ENCODE measurements at regions not wholly inside any gene's neighbourhood (a gene's known extent, or its start where the extent isn't known, plus 50 kb on each side); places are given as distances from the start of the nearest gene placed in this dataset.
"Not testable (repeated sequence)": the region's sequence is repeated elsewhere in the genome, so short reads cannot be mapped to it uniquely, and the experiment has no call there.

- no peak for DNase-seq
Measured at GRCh38 chr5:96529559-96529958, 96.5 kb upstream of the PCSK1 start.

- DNase-seq, result no peak
Measured at GRCh38 chr5:96530901-96531300, 97.9 kb upstream of the PCSK1 start.

GRCh38 chr5:96533371-96533770 is 100.3 kb upstream of the PCSK1 start:
- no peak for DNase-seq

GRCh38 chr5:96537386-96537785 is 104.3 kb upstream of the PCSK1 start:
- DNase-seq, result no peak

GRCh38 chr5:96538808-96539250 is 105.8 kb upstream of the PCSK1 start:
- no peak for DNase-seq

- DNase-seq, result no peak
Measured at GRCh38 chr5:96546120-96546519, 113.1 kb upstream of the PCSK1 start.

- no peak for DNase-seq
Measured at GRCh38 chr5:96547486-96547885, 114.4 kb upstream of the PCSK1 start.

GRCh38 chr5:96548905-96549304 is 113.3 kb upstream of the CAST start:
- no peak for DNase-seq

- DNase-seq, result not testable (repeated sequence)
Measured at GRCh38 chr5:96560857-96561256, 101.3 kb upstream of the CAST start.

GRCh38 chr5:96562614-96563013 is 99.6 kb upstream of the CAST start:
- DNase-seq, result no peak

- DNase-seq, result no peak
Measured at GRCh38 chr5:96563816-96564215, 98.4 kb upstream of the CAST start.

- DNase-seq, result no peak
Measured at GRCh38 chr5:96565582-96566265, 96.5 kb upstream of the CAST start.

GRCh38 chr5:96566833-96567587 is 95.2 kb upstream of the CAST start:
- no peak for DNase-seq

GRCh38 chr5:96569332-96569731 is 92.8 kb upstream of the CAST start:
- DNase-seq, result no peak

- no peak for DNase-seq
Measured at GRCh38 chr5:96569770-96570169, 92.4 kb upstream of the CAST start.

GRCh38 chr5:96572864-96573512 is 89.2 kb upstream of the CAST start:
- DNase-seq, result no peak

GRCh38 chr5:96573513-96573894 is 88.7 kb upstream of the CAST start:
- no peak for DNase-seq

GRCh38 chr5:96576876-96577275 is 85.3 kb upstream of the CAST start:
- no peak for DNase-seq

- DNase-seq, result no peak
Measured at GRCh38 chr5:96577909-96578308, 84.3 kb upstream of the CAST start.

GRCh38 chr5:96579711-96580110 is 82.5 kb upstream of the CAST start:
- DNase-seq, result no peak

GRCh38 chr5:96582343-96582742 is 79.8 kb upstream of the CAST start:
- no peak for DNase-seq

GRCh38 chr5:96584712-96585111 is 77.5 kb upstream of the CAST start:
- no peak for DNase-seq

GRCh38 chr5:96588539-96588938 is 73.6 kb upstream of the CAST start:
- no peak for DNase-seq

GRCh38 chr5:96590796-96591195 is 71.4 kb upstream of the CAST start:
- DNase-seq, result no peak
